ENCODE measurements at regions not wholly inside any gene's neighbourhood (a gene's known extent, or its start where the extent isn't known, plus 50 kb on each side); places are given as distances from the start of the nearest gene placed in this dataset.

DNA sequence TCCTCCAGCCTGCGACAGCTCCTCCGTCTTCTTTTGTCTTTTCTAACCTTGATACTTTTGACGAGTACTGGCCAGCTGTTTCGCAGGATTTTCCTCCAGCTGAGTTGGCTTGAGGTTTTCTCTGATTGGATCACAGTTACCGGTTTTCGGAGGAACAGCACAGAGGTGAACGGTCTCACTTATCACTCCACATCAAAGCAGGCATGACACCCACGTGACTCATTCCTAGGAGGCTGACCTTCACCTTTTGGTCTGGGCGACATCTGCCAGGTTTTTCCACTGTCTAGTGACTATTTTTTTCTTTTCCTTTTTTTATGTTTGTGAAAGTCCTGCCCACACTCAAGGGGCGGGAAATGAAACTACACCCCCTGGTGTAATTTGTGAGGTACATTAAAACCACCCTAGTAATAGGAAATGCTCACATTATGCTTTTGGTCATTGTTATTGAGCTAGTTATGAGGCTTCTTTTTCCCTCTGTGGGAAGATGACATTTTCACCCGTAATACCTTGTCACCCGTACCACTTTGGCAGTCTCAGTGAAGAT is 319.2 kb downstream of the GADD45G start:
- DNase-seq, result peak; percentile 19

DNA sequence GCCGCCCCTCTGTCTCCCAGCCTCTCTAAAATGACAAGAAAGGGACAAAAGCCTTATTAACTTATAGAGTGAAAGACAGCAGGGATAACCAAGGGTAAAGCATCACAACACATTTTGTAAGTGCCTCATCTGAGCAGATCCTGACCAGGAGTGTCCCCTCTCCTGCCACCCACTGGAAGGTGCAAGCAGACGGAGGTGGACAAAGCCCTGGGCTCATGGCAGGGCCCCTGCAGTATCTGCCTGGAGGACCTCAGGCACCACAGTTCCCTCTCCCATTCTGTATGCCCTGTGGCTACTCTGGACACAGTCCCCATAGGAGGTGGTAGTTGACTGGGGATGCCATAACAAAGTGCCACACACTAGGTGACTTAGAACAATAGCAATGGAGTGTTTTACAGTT is 319.8 kb downstream of the GADD45G start:
- DNase-seq, result no peak

DNA sequence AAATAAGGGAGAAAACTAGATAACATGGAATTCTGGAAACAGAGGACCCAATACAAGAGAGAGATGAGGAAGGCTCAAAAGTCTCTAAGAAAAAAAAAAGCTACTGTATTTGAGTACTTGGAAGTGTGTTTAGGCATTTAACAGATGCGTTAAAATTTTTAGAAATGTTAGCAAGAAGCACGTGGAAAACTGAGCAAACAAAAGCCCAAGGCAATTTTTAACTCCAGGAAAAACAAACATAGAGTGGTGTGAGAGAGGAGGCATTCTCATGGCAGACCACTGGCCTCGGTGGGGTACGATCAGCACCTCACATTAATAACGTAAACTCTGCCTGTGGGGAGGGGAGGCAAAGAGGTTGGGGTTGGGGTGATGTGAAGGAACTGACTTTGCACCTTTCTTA is 321.4 kb downstream of the GADD45G start:
- no peak for DNase-seq

DNA sequence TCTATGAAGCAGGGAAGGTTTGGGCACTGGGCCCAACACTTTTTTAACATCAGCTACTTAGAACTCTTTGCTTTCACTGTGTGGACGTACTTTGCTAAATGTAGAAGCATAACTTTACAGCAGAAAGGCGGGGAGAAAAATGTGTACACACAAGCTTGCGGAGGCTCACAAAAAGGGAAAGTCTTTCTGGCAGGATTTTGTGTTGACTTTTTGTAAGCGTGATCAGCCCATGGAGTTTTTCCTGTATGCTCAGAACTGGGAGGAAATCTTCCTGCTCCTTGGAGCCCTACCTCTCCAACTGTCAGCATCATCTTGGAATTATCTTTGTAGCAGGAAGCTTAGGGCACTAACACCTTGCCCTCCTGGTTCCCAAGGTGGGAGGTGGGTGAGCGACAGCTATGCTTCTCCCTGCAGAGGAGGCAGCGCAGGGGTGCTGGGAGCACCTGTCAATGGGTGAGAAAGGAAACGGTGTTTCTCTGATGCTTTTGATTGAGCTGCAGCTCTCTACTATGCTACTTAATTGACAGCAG is 321.9 kb downstream of the GADD45G start:
- DNase-seq, result no peak

DNA sequence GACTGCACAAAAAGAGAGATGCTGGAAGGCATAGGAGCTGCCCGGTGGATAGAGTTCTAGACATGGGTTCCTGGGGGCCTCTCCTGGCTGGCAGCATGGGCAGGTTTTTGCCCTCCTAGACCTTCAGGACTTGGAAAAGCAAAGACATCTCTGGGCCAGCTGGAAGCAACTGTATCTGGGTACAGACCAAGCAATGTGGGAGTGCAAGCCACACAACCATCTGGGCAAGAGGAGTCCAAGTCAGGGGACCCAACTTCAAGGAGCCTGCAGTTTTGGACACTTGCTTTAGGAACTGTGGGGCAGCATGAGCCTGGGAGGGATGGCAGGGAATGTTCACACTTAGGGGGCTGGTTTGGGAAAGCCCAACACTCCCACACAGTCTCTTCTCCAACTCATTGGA is 323.3 kb downstream of the GADD45G start:
- DNase-seq, result no peak

DNA sequence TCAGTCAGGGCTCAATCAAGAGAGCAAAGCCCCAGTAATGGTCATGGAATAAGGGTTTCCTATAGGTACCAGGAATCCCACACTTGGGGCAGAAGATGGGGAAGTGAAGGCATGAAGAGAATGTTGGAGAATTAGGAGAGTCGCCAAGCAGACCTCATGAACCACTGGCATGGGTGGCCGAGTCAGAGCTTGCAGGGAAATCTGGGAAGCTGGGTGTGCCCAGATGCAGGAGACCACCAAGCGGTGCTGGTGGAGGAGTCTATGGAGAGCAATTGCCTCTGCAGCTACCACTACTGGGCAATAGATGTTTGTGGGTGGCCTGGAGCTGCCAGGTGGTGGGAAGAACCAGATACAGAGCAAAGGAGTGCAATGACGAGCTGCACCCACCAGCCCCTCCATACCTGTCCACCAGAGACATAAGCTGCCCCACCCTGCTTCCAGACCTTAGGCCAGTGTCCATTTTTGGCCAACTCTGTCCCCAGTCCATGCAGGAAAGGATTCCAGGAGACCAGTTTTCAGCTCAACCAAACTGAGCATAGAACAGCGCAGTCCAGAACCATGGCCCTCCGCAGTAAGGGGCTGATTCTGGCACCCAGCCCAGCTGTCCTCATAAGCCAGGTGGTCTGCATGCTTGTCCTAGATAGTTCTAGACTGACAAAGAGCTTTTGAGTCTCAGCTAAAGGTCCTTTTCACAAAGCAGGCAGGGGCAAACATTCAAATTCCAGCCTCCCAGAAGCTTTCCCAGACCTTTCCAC is 323.9 kb downstream of the GADD45G start:
- no peak for DNase-seq

DNA sequence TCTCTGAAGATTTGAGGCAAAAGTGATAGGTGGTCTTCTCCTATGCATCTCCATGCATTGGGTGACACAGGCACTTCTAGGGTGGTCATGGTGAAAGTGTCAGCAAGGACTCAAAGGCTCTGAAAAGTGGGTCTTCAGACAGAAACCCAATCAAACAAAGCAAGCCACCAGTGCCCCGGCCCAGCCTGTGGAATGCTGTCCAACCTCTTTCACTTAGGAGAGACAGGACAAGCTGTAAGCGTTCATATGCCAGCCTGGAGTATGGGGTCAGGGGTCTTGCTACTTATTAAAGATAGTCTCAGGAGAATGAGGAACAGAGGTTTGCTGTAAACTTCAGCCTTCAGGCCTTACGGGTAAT is 324.5 kb downstream of the GADD45G start:
- no peak for DNase-seq

DNA sequence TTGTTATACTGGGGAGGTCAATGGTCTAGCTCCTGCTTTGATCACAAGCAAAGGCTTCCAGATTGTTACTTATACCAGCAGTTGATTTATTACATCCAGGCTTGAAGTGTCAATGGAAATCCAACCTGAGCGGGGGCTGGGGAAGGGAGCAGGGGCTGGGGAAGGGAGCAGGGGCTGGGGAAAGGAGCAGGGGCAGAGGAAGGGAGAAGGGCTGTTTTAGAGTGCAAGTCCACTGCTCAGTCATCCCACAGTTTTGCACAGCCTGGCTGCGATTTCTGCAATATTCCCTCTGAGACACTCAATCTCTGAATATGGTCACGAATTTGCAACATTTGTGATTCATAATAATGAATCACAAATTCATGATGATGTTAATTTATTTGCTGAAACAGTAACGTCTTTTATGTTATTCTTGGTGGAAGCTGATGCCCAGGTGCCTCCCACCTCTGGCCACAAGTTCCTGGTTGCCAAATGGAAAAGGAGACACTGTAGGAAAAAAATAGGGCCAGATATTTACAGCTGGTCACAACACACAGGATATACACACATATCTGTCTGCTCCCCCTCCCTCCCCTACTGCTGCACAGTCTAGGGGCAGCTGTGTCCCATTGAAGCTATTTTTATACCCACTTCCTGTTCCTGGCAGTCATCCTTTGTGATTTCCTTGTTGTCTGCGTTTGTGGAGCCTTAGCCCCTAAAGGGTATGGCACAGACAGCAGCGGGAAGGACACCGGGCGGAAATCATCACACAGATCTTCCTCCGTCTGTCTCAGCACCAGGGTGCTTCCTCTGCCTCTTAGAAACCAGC is 325.1 kb downstream of the GADD45G start:
- DNase-seq, result no peak

DNA sequence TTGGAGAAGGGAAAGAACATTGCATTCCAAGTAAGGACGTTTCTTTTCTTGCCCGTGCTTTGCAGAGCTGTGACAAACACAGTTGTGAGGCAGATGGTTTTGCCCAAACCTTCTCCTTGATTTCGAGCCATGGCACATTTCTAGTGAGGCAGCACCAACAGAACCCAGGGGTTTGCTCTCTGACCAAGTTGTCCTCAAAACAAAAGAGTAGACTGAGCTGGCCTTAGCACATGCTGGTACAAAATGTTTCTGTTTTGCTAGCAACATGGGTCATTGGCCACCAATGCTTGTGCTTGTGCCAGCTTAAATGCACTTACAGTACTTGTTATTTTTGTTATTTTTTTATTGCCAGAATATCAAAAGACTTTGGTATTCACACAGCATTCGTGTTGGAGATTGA is 328.8 kb downstream of the GADD45G start:
- DNase-seq, result no peak

DNA sequence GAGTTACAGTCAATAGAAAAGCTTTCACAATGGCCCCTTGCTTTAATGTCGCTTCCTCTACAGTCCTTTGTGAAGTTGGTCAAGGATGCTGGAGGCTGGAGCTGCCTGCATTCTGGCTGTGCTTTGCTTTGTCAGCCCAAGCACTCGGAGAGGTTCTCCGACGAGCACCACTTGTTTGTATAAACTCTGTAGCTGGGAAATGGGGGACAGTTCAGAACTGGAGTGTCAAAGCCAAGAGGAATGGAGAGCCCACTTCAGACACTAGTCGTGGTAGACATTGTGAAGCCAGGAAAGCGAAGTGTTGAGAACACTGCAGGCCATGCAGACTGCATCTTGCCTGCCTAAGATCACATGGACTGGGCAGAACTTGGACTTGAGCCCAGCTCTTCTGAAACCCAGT is 330.3 kb downstream of the GADD45G start:
- no peak for DNase-seq

DNA sequence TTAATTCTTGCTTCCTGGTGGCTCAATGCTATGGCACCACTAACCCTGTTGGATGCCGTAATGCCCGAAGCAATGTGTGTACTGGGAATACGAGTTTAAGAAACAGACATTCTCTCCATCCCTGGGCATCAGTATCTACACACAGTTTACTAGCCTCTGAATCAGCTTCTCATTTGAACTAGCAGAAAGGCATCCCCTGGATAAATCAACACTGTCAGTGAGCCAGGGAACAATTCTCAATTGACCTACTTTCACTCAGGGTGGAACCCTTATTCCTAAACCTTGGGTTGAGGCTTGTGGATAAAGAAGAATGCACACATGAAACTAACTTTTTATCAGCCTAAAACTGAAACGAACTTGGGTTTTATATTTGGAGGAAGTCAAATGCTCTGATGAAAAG is 331.0 kb downstream of the GADD45G start:
- DNase-seq, result no peak

DNA sequence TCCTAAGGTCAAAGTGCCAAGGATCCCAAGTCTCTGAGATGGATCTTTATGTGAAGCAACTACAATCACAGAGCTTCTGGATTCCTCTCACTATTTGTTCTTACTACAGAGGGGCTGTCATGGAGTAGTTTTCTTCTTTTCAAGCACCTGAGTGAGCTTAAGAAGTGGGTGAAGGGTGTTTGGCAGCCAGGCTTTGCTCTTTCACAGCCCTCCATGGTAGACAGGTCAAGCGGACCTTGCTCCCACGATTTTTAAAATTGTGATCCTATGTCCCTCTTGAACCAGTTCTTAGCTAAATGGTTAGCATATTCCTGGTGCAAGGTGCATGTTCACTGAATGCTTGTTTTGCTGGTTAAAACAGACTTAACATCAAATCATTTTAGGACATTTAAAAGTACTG is 332.2 kb downstream of the GADD45G start:
- no peak for DNase-seq

DNA sequence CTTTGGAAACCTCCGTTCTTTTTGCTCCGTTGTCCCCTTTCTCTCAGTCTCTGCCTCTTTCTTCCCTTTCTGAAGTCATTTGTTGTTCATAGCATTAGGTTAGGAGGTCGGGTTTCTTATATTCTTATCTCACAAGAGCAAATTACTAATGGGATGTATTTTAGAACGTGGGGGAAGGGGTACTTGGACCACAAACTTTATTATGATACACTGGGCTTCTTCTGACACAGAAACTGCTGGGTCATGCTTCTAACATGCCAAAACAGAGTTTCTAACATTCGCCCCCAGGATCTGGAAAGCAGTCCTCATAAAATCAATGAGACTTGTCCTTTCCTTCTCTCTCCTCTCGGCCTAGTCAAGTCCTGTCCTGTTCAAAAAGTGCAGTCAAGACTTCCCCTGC is 334.4 kb downstream of the GADD45G start:
- no peak for DNase-seq

DNA sequence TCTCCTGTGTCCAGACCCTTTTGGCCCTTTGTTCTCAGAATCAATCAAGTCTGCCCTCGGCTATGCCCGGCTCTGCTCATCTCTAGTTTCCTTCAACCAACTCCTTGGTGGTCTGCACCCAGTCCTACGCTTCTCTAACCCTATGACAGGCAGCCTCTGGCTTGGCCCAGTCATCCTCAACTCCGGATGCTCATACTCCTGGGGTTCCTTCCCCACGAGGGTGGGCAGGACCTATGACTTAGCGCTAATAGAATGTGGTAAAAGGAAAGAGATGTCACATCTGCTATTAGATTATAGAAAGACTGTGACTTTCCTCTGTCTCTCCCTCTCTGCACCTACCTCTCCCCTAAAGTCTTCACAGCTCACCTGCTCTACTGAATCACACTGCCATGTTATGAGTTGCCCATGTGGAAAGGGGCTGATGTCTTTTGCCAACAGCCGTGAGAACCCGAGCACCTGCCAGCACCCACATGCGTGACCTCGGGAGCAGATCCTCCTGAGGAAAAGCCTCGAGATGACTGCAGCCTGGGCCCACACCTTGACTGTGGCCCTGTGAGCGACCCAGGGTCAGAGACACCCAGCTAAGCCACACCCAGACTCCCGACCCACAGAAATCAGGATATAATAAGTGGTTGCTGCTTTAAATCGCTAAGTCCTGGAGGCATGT is 334.9 kb downstream of the GADD45G start:
- DNase-seq, result no peak

DNA sequence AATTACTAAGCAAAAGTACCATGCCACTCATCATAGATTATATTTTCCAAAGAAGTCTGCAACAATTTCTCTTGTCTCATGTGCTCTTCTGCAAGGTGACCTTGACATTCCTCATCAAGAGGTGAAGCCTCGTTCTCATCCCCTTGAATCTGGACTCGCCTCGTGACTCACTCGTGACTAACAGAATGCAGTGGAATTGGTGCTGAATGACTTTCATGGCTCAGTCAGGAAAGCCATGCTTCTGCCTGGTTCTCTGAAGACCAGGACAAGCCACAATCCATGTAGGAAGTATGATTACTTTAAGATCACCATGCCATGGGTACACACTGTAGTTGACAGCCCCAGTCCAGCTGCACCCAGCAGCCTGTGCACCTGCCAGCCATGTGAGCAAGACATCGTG is 335.8 kb downstream of the GADD45G start:
- no peak for DNase-seq

DNA sequence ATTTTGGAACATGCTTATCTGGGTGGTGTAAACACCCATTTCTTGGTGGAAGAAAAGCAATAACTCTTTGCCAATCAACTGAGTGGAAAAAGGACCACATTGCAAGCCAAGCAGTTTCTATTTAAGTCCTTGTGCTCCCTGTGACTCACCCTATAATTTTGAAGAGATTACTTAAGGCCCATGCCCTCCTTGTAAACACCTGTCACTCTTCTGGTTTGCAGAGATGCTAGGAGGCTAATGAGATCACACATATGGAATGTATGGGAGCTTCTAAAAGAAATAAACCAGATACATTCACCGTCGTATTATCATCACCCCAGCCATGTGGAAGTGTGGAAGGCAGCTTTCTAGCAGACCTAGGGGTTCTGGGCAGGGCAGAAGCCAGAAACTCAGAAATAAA is 337.1 kb downstream of the GADD45G start:
- DNase-seq, result no peak

DNA sequence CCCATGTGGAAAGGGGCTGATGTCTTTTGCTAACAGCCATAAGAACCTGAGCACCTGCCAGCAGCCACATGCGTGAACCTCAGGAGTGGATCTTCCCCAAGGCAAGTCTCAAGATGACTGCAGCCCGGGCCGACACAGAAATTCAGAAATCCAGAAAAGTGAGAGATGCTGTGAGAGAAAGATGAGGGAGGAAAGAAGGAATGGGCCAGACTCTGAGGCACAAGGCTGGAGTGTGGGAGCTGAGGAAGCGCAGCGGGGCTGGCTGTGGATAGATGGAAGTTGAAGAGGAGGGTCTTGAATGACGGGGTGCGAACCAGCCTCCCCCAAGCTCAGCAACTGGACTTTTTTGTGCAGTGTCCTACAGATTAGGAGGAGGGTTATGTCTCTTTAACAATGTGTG is 337.8 kb downstream of the GADD45G start:
- DNase-seq, result no peak

DNA sequence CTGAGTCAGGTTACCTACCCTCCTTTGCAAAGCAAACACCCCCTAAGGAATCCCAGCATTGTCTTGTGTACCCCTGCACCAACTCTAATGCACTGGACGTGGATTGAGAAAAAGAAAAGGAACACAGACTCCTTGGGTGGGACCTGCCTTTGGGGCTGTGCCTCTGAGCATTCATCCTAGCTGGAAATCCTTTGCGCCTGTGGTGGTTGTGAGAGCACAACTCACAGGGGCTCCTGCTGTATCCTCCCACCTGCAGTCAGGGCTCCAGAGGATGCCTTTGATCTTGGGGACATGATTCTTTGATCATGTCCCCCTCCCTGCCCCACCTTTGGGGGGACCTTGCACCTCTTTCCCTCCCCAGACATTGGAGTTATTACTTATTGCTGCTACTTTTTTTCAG is 338.5 kb downstream of the GADD45G start:
- no peak for DNase-seq

DNA sequence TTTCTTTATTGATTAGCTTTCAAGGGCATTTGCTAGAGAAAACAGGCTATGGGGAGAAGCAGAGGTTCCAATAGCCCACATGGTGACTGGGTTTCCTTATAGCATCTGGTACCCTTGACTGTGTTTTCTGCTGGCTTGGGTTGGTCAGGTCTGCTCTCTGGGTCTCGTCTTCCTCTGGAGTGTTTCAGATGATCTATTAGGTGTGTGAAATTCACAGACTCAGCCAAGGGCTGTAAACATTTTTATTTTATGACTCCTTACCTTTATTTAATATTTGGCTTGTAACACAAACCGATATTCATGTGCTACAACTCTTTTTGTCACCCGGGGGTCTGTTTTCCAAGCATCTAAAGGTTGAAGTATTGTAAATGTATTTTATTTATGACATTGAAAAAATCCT is 338.9 kb downstream of the GADD45G start:
- no peak for DNase-seq

DNA sequence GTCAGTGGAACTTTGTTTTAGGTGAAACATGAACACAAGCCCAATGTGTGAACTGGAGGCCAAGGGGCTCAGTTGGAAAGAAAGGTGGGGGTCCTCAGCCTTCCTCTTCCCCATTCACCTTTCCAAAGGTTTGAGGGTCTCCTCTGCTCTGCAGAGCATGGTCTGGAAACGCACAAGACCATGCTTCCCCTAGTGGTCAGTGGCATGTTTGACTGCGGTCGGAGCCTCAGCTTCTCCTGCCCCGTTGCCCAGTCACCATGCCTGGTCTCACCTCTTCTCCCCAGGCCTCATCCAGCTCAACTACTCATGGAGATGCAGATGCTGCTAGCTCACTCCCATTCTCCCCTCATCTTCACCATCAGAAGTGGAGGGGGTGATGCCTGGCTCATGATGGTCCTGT is 340.3 kb downstream of the GADD45G start:
- DNase-seq, result no peak

DNA sequence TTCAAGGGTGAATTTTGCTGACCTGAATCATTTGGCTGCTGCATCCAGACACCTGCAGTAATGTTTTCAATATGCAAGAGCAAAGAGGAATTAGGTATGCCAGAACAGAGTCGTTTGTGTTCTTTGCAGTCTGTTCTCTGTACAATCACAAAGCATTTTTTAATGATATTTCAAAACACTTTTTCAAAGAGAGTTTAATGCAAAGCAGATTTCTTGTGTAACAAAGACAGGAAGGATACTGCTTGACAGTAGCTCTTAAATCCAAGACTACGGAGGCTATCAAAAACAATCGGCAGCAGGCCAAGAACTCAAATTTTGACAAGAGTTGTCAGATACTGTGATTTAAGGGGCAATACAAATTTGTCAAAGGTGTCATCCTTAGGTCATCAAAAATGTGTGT is 341.9 kb downstream of the GADD45G start:
- DNase-seq, result no peak

DNA sequence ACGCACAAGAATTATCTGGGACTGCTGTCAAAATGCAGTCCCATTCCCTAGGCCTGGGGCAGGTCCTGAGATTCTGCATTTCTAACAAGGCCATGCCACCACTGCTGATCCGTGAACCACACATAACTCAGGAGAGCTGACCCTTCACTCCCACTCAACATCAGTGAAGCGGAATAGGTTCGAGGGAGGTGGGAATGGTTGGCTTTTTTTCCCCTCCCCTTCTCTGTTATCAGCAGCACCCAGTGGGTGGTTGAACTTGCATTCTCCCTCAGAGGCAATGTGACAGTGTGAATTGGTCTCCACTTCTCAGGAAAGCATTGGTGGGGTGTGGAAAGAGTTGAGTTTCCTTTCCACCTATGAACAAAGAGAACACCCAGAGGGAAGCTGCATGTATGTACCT is 344.3 kb downstream of the GADD45G start:
- DNase-seq, result no peak

DNA sequence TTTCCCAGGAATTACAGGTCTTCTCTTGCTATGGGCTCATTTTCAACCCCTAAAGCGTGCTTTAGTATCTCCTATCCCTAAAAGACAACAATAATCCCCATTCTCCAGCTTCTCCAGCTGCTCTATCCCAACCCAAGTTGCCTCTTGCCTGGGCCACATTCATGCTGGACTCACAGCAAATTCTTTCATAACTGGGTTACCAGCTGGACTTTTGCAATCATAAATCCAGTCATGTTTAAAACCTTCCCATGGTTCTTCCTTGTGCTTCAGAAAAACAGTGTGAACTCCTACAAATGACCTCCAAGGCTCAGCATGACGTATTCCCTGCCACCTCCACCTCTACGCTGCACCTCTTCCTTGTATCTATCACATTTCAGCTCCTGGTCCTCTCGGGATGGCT is 346.9 kb downstream of the GADD45G start:
- no peak for DNase-seq

DNA sequence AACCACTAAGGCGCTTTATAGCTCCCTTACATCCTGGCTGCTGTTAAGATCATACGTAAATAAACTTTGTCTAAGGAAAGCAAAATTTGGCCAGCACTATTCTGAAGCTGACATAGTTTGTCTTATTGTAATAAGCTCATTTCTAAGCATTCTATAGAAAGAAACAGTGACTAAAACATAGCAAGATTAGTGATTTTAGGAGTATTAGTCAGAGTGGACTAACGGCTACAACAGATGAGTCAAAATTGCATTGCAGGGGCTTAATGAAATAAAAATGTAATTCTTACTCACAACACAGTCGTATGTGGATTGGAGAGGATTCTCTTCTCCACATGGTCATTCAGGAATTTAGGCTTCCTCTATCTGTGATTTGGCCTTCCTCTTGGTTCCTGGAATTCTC is 347.6 kb downstream of the GADD45G start:
- DNase-seq, result no peak

Data from activated T-cell treated with anti-CD3 and anti-CD28 coated beads for 4 hours (primary cell).